Neural cell (in vitro differentiated cells): ENCODE measurements at regions not wholly inside any gene's neighbourhood (a gene's known extent, or its start where the extent isn't known, plus 50 kb on each side); places are given as distances from the start of the nearest gene placed in this dataset.
"Not testable (repeated sequence)": the region's sequence is repeated elsewhere in the genome, so short reads cannot be mapped to it uniquely, and the experiment has no call there.

Source experiments
- H2AFZ ChIP-seq: fragments of 200-600, 300-800 bp; sonication (generic), shearing (Covaris generic); 2 replicates; pipeline ENCODE4 v1.6.0; 2014; ENCODE audit warnings: low read depth, mild to moderate bottlenecking, antibody characterized with exemption, low read length, moderate library complexity
- H3F3A ChIP-seq: fragments of 200-600 bp; shearing (Covaris generic); 2 replicates; pipeline ENCODE4 v1.6.1; 2016; ENCODE audit warnings: mild to moderate bottlenecking, moderate library complexity, mixed read lengths, antibody characterized with exemption, low read length; ENCODE audit not compliant: insufficient read depth, poor library complexity, severe bottlenecking
- H3K27ac ChIP-seq: fragments of 200-600, 300-800 bp; sonication (generic), shearing (Covaris generic); 2 replicates; pipeline ENCODE4 v1.5.1; 2014; ENCODE audit warnings: mild to moderate bottlenecking, low read length, moderate library complexity
- H3K27me3 ChIP-seq: fragments of 300-800, 200-600 bp; sonication (generic), shearing (Covaris generic); 2 replicates; pipeline ENCODE4 v1.6.0; 2014; ENCODE audit warnings: mild to moderate bottlenecking, low read depth, low read length, moderate library complexity; ENCODE audit not compliant: insufficient read depth
- H3K36me3 ChIP-seq: fragments of 300-800, 200-600 bp; sonication (generic), shearing (Covaris generic); 2 replicates; pipeline ENCODE4 v1.5.1; 2014; ENCODE audit warnings: mild to moderate bottlenecking, antibody characterized with exemption, low read length, moderate library complexity; ENCODE audit not compliant: insufficient read depth
- H3K4me2 ChIP-seq: fragments of 300-800, 200-600 bp; sonication (generic), shearing (Covaris generic); 2 replicates; pipeline ENCODE4 v1.6.0; 2014; ENCODE audit warnings: mild to moderate bottlenecking, low read length
- H3K4me3 ChIP-seq: fragments of 300-800, 200-600 bp; sonication (generic), shearing (Covaris generic); 2 replicates; pipeline ENCODE4 v1.5.1; 2014; ENCODE audit warnings: mild to moderate bottlenecking, low read length, moderate library complexity
- H3K79me2 ChIP-seq: fragments of 200-600 bp; shearing (Covaris generic); replicated peaks from 2 replicates; pipeline ENCODE4 v1.6.0; 2014; ENCODE audit warnings: mild to moderate bottlenecking, low read length, moderate library complexity; ENCODE audit not compliant: insufficient read depth
- H3K9ac ChIP-seq: fragments of 300-800, 200-600 bp; sonication (generic), shearing (Covaris generic); 2 replicates; pipeline ENCODE4 v1.6.1; 2016; ENCODE audit warnings: mild to moderate bottlenecking, low read length, mixed read lengths
- H3K9me2 ChIP-seq: fragments of 200-600 bp; shearing (Covaris generic); 2 replicates; pipeline ENCODE4 v1.6.1; 2016; ENCODE audit warnings: mild to moderate bottlenecking, low read length, mixed read lengths; ENCODE audit not compliant: insufficient read depth
- H3K9me3 ChIP-seq: fragments of 200-600, 300-800 bp; sonication (generic), shearing (Covaris generic); 2 replicates; pipeline ENCODE4 v1.6.1; 2016; ENCODE audit warnings: mild to moderate bottlenecking, mixed run types, low read length, moderate library complexity, mixed read lengths
- H4K20me1 ChIP-seq: fragments of 200-600 bp; shearing (Covaris generic); 2 replicates; pipeline ENCODE4 v1.6.1; 2016; ENCODE audit warnings: mild to moderate bottlenecking, mixed run types; ENCODE audit not compliant: insufficient read depth
- CTCF ChIP-seq: fragments of 450-650 bp; IDR thresholded peaks from 2 replicates; pipeline ENCODE4 v1.5.1; 2014; ENCODE audit warnings: antibody characterized with exemption, mild to moderate bottlenecking, moderate library complexity; ENCODE audit not compliant: poor library complexity, severe bottlenecking
- EZH2 ChIP-seq: fragments of 200-600, 300-800 bp; shearing (Covaris generic), sonication (generic); IDR thresholded peaks from 2 replicates; pipeline ENCODE4 v1.6.1; 2014; ENCODE audit warnings: antibody characterized with exemption, low read length, borderline replicate concordance, mild to moderate bottlenecking; ENCODE audit not compliant: insufficient read depth, poor library complexity, severe bottlenecking
- MXI1 ChIP-seq: fragments of 450-650 bp; conservative IDR thresholded peaks from 2 replicates; pipeline ENCODE4 v1.6.1; 2014; ENCODE audit warnings: antibody characterized with exemption, mild to moderate bottlenecking; ENCODE audit not compliant: poor library complexity, severe bottlenecking
- POLR2AphosphoS5 ChIP-seq: IDR thresholded peaks from 2 replicates; pipeline ENCODE4 v1.6.1; 2012
- RAD21 ChIP-seq: fragments of 450-650 bp; conservative IDR thresholded peaks from 2 replicates; pipeline ENCODE4 v1.6.1; 2014; ENCODE audit warnings: antibody characterized with exemption, mild to moderate bottlenecking, moderate library complexity
- SMC3 ChIP-seq: fragments of 450-650 bp; conservative IDR thresholded peaks from 2 replicates; pipeline ENCODE4 v1.6.1; 2014; ENCODE audit warnings: antibody characterized with exemption, mild to moderate bottlenecking, moderate library complexity; ENCODE audit not compliant: poor library complexity
- TF ChIP-seq, protein P1 (sequence below): IDR thresholded peaks from 2 replicates; pipeline ENCODE4 v1.6.1; 2012; ENCODE audit warnings: borderline replicate concordance

- H3F3A ChIP-seq = no peaks in the 10 kb centered on the region
- no peaks in the 10 kb centered on the region for H4K20me1 ChIP-seq
Observed at GRCh38 chr17:47064684-47065083, 85.6 kb upstream of the RPRML start.

DNA sequence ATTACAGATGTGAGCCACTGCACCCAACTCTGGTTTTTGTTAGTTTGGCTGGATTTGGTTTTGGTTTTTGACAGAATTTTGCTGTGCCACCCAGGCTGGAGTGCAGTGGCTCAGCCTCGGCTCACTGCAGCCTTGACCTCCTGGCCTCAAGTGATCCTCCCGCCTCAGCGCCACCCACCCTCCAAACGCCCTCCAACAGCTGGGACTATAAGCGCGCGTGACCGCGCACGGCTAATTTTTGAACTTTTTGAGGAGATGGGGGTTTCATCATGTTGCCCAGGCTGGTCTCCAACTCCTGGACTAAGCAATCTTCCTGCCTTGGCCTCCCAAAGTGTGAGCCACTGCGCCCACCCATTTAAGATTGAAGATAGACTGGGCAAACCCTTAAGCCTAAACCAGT is 84.4 kb upstream of the RPRML start:
- H3K4me3 ChIP-seq = no peak overlapping the region
- no peak overlapping the region for H2AFZ ChIP-seq
- no peaks in the 10 kb centered on the region for H3K27me3 ChIP-seq
- no peaks in the 10 kb centered on the region for H3K36me3 ChIP-seq
- H3K27ac ChIP-seq = no peak overlapping the region
- H3K9me2 ChIP-seq = no peaks in the 10 kb centered on the region
- TF ChIP-seq SMC3 (no peak), MXI1 (no peak)
- no peak overlapping the region for H3K9ac ChIP-seq
- H3K79me2 ChIP-seq = no peaks in the 10 kb centered on the region
- H3F3A ChIP-seq = no peaks in the 10 kb centered on the region
- no peaks in the 10 kb centered on the region for H4K20me1 ChIP-seq
- H3K9me3 ChIP-seq = no peaks in the 10 kb centered on the region
- H3K4me2 ChIP-seq = no peak overlapping the region

More at GRCh38 chr17:47064684-47065083, 85.6 kb upstream of the RPRML start:
- Histone ChIP-seq H3K9ac (no peak overlapping the region), H3K4me2 (no peak overlapping the region), H3K27ac (no peak overlapping the region), H3K27me3 (no peaks in the 10 kb centered on the region), H3K4me3 (no peak overlapping the region), H3K79me2 (no peaks in the 10 kb centered on the region), H2AFZ (no peak overlapping the region), H3K9me2 (no peaks in the 10 kb centered on the region), H3K36me3 (no peaks in the 10 kb centered on the region), H3K9me3 (no peaks in the 10 kb centered on the region)
- TF ChIP-seq MXI1 (no peak), EZH2 (no peak), CTCF (no peak), RAD21 (no peak), SMC3 (no peak), POLR2AphosphoS5 (no peak)
- TF ChIP-seq, protein P1, sequence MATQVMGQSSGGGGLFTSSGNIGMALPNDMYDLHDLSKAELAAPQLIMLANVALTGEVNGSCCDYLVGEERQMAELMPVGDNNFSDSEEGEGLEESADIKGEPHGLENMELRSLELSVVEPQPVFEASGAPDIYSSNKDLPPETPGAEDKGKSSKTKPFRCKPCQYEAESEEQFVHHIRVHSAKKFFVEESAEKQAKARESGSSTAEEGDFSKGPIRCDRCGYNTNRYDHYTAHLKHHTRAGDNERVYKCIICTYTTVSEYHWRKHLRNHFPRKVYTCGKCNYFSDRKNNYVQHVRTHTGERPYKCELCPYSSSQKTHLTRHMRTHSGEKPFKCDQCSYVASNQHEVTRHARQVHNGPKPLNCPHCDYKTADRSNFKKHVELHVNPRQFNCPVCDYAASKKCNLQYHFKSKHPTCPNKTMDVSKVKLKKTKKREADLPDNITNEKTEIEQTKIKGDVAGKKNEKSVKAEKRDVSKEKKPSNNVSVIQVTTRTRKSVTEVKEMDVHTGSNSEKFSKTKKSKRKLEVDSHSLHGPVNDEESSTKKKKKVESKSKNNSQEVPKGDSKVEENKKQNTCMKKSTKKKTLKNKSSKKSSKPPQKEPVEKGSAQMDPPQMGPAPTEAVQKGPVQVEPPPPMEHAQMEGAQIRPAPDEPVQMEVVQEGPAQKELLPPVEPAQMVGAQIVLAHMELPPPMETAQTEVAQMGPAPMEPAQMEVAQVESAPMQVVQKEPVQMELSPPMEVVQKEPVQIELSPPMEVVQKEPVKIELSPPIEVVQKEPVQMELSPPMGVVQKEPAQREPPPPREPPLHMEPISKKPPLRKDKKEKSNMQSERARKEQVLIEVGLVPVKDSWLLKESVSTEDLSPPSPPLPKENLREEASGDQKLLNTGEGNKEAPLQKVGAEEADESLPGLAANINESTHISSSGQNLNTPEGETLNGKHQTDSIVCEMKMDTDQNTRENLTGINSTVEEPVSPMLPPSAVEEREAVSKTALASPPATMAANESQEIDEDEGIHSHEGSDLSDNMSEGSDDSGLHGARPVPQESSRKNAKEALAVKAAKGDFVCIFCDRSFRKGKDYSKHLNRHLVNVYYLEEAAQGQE = no peak

GRCh38 chr17:47062851-47063250 is 83.8 kb upstream of the RPRML start:
- H3K9me2 ChIP-seq, H4K20me1 ChIP-seq, H3K27me3 ChIP-seq, H3K4me2 ChIP-seq, H3K79me2 ChIP-seq, H2AFZ ChIP-seq, H3K9ac ChIP-seq, H3K36me3 ChIP-seq, H3K9me3 ChIP-seq, H3K4me3 ChIP-seq, H3K27ac ChIP-seq, H3F3A ChIP-seq: not testable (repeated sequence)

GRCh38 chr17:47060005-47060404 is 81.0 kb upstream of the RPRML start:
- H3K9me2 ChIP-seq, H3K27me3 ChIP-seq, H3K79me2 ChIP-seq, H3K36me3 ChIP-seq, H2AFZ ChIP-seq, H3K27ac ChIP-seq, H3F3A ChIP-seq, H3K9ac ChIP-seq, H4K20me1 ChIP-seq, H3K4me3 ChIP-seq, H3K4me2 ChIP-seq, H3K9me3 ChIP-seq: not testable (repeated sequence)
